ENCODE measurements at regions not wholly inside any gene's neighbourhood (a gene's known extent, or its start where the extent isn't known, plus 50 kb on each side); places are given as distances from the start of the nearest gene placed in this dataset.
A peak's percentile ranks its signal among the peaks of the same experiment; 100 is the strongest.

- FAIRE-seq (no peak), DNase-seq (ENCODE audit: low read depth, low spot score) (no peak), ATAC-seq (no peak)
- intact Hi-C loops (cut with micrococcal nuclease; ENCODE audit: unreplicated experiment) (no loop called here), in situ Hi-C loops (cut with MboI) (no loop called here)
- H3K36me3 ChIP-seq (ENCODE audit: control insufficient read depth in 2 of 2, insufficient read depth in 2 of 2, low read length in 1 of 2) = no peaks in the 10 kb centered on the region
- BruUV-seq (replicated peaks) = no TSS peak
- no peaks in the 10 kb centered on the region for H3K27me3 ChIP-seq (replicated peaks in 1 of 2; ENCODE audit: control insufficient read depth in 2 of 2, insufficient read depth in 2 of 2, low read length in 1 of 2)
- H3K4me2 ChIP-seq (ENCODE audit: control insufficient read depth, insufficient read depth) = no peak overlapping the region
- no peak for TF ChIP-seq NR2C2 (IDR thresholded peaks at IDR 0.05; ENCODE audit: borderline replicate concordance, control insufficient read depth, insufficient read length, low read depth)
- TF ChIP-seq KDM1A (IDR thresholded peaks at IDR 0.05; ENCODE audit: borderline replicate concordance) = no peak
- no peak for TF ChIP-seq ZNF24 (IDR thresholded peaks at IDR 0.05)
- TF ChIP-seq TARDBP (IDR thresholded peaks at IDR 0.05; ENCODE audit: borderline replicate concordance) = no peak
- TF ChIP-seq ZBTB33 (IDR thresholded peaks at IDR 0.05) = no peak
- no peak for TF ChIP-seq MYC (IDR thresholded peaks at IDR 0.05; ENCODE audit: insufficient read depth, insufficient read length, insufficient replicate concordance, low read length, severe bottlenecking)
- 12% methylated on average over 9 of the region's 12 CpGs for WGBS (ENCODE audit: insufficient coverage, insufficient replicate concordance, low lambda C conversion rate, missing lambda C conversion rate)
- POLR2A ChIA-PET = no interaction called here
- CTCF ChIA-PET = no interaction called here
- no peaks in the 10 kb centered on the region for H4K20me1 ChIP-seq (ENCODE audit: control insufficient read depth, insufficient read depth)
- H3K4me1 ChIP-seq (ENCODE audit: control insufficient read depth, insufficient read depth, low read length) = no peaks in the 10 kb centered on the region
- no peak overlapping the region for H2AFZ ChIP-seq (ENCODE audit: control insufficient read depth, low read depth, low read length)
- H3K79me2 ChIP-seq (ENCODE audit: control insufficient read depth, insufficient read depth, low read length) = no peaks in the 10 kb centered on the region
- SMC1A ChIA-PET (ENCODE audit: uncharacterized antibody, unreplicated experiment) = no interaction called here
- no peak overlapping the region for H3K27ac ChIP-seq (ENCODE audit: control insufficient read depth, insufficient read depth)
- RAD21 ChIA-PET (ENCODE audit: unreplicated experiment) = no interaction called here
- no peaks in the 10 kb centered on the region for H3K9me3 ChIP-seq (replicated peaks; ENCODE audit: control insufficient read depth, insufficient read depth, low read length)
- H3K4me3 ChIP-seq = no peak overlapping the region
- H3K9ac ChIP-seq (ENCODE audit: control insufficient read depth, insufficient read depth, low read length) = no peak overlapping the region
These were observed 165.2 kb downstream of the URI1 start for GRCh38 chr19:30107251-30107650.

GRCh38 chr19:30109565-30109964 lies 167.5 kb downstream of the URI1 start:
- Histone ChIP-seq H3K4me1 (ENCODE audit: control insufficient read depth, insufficient read depth, low read length) (no peaks in the 10 kb centered on the region), H3K27me3 (replicated peaks in 1 of 2; ENCODE audit: control insufficient read depth in 2 of 2, insufficient read depth in 2 of 2, low read length in 1 of 2) (no peaks in the 10 kb centered on the region), H4K20me1 (ENCODE audit: control insufficient read depth, insufficient read depth) (no peaks in the 10 kb centered on the region), H3K36me3 (ENCODE audit: control insufficient read depth in 2 of 2, insufficient read depth in 2 of 2, low read length in 1 of 2) (no peaks in the 10 kb centered on the region), H3K4me2 (ENCODE audit: control insufficient read depth, insufficient read depth) (no peak overlapping the region), H3K9me3 (replicated peaks; ENCODE audit: control insufficient read depth, insufficient read depth, low read length) (no peaks in the 10 kb centered on the region), H3K27ac (ENCODE audit: control insufficient read depth, insufficient read depth) (no peak overlapping the region), H3K9ac (ENCODE audit: control insufficient read depth, insufficient read depth, low read length) (no peak overlapping the region), H2AFZ (ENCODE audit: control insufficient read depth, low read depth, low read length) (no peak overlapping the region), H3K4me3 (no peak overlapping the region), H3K79me2 (ENCODE audit: control insufficient read depth, insufficient read depth, low read length) (no peaks in the 10 kb centered on the region)
- CTCF ChIA-PET = no interaction called here
- BruUV-seq (replicated peaks) = no TSS peak
- in situ Hi-C loops (cut with MboI) (no loop called here), intact Hi-C loops (cut with micrococcal nuclease; ENCODE audit: unreplicated experiment) (no loop called here)
- SMC1A ChIA-PET (ENCODE audit: uncharacterized antibody, unreplicated experiment) = interaction anchor here (1.3 kb wide), 1 partner anchor 45 kb away, joined by 3 read pairs; no protein-coding TSS in a partner anchor
- peak; percentile 80 for ATAC-seq
- RAD21 ChIA-PET (ENCODE audit: unreplicated experiment) = no interaction called here
- FAIRE-seq = no peak
- TF ChIP-seq SPI1 (IDR thresholded peaks at IDR 0.05; ENCODE audit: borderline replicate concordance, insufficient read depth, low read depth, low read length) (no peak), NR2F1 (conservative IDR thresholded peaks at IDR 0.05) (0 out of 2 replicates have a peak, but pooled peaks have one; percentile 26)
- POLR2A ChIA-PET = no interaction called here
- DNase-seq (ENCODE audit: low read depth, low spot score) = peak; percentile 5
- 0% methylated on average over 5 of the region's 5 CpGs for WGBS (ENCODE audit: insufficient coverage, insufficient replicate concordance, low lambda C conversion rate, missing lambda C conversion rate)
